Tibial nerve (tissue), 4 donors: ENCODE measurements at regions not wholly inside any gene's neighbourhood (a gene's known extent, or its start where the extent isn't known, plus 50 kb on each side); places are given as distances from the start of the nearest gene placed in this dataset.
"Not testable (repeated sequence)": the region's sequence is repeated elsewhere in the genome, so short reads cannot be mapped to it uniquely, and the experiment has no call there.

Experiments
- DNase-seq, 2 donors: peaks; one replicate each; pipeline ENCODE4 v3.0.0-alpha.2; 2019; ENCODE audit warnings: low spot score in 2 of 2
- H3K27ac ChIP-seq, 4 donors: fragments of 200-600 bp; sonication (generic) in 3 of 4; one replicate each; pipeline ENCODE4 v1.5.1; 2017 to 2019; ENCODE audit warnings: mild to moderate bottlenecking in 1 of 4
- H3K27me3 ChIP-seq, 2 donors: fragments of 200-600 bp; sonication (generic) in 1 of 2; one replicate each; pipeline versions ENCODE4 v1.5.1 to v1.6.0; 2017 to 2019
- H3K36me3 ChIP-seq, 3 donors: fragments of 200-600 bp; sonication (generic); one replicate each; pipeline ENCODE4 v1.5.1; 2018 to 2019
- H3K4me1 ChIP-seq, 4 donors: fragments of 200-600 bp; sonication (generic) in 3 of 4; one replicate each; pipeline ENCODE4 v1.5.1; 2017 to 2019
- H3K4me3 ChIP-seq, 4 donors: fragments of 200-600 bp; sonication (generic) in 3 of 4; one replicate each; pipeline ENCODE4 v1.5.1; 2017 to 2019; ENCODE audit warnings: mild to moderate bottlenecking in 1 of 4, moderate library complexity in 1 of 4
- H3K9me3 ChIP-seq, 4 donors: fragments of 200-600 bp; sonication (generic) in 3 of 4; one replicate each; pipeline ENCODE4 v1.5.1; 2017 to 2019
- EP300 ChIP-seq, 2 donors: sonication (generic); formaldehyde crosslinking; IDR thresholded peaks; one replicate each; pipeline ENCODE4 v1.6.1; 2017; ENCODE audit warnings: antibody characterized with exemption in 2 of 2, mild to moderate bottlenecking in 1 of 2
- POLR2A ChIP-seq, 2 donors: fragments of 450-650 bp; IDR thresholded peaks; one replicate each; pipeline ENCODE4 v1.6.1; 2017; ENCODE audit warnings: antibody characterized with exemption in 2 of 2, mild to moderate bottlenecking in 2 of 2, moderate library complexity in 2 of 2
- WGBS, 2 donors: methylation state at CpG; one replicate each; pipeline ENCODE4 v1.1.5; 2018; 5-methylcytosine and 5-hydroxymethylcytosine counted together
- TF ChIP-seq, protein P1 (sequence below), 5 experiments: fragments of 200-600 bp in 3 of 5; fragments of 450-650 bp in 2 of 5; sonication (generic) in 3 of 5; IDR thresholded peaks; one replicate each; pipeline ENCODE4 v1.5.1; 2016 to 2019; ENCODE audit warnings: antibody characterized with exemption in 5 of 5, mild to moderate bottlenecking in 3 of 5, moderate library complexity in 2 of 5

DNA sequence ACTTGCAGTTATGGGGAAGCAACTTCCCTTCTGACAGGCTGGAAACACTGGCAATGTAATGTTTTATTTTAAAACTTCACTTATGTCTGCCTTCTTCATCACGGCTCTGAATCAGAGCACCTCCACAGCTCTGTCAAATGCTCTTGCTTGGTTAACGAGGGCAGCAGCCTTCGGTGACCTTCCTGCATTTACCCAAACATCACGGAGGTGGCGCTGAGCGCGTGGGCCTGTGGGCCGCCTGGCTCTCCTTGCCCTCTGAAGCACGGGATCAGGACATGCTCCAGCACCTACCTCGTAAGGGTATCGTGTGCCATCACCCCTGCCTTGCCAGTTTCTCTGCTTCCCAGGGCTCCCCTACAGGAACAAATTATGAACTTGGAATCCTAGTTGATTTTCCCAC, 310.0 kb downstream of the TEX29 start:
- H3K9me3 ChIP-seq: no peaks in the 10 kb centered on the region
- no peak overlapping the region for H3K27ac ChIP-seq
- TF ChIP-seq POLR2A (IDR thresholded peaks at IDR 0.05) (no peak), EP300 (IDR thresholded peaks at IDR 0.05) (no peak)
- TF ChIP-seq, protein P1, sequence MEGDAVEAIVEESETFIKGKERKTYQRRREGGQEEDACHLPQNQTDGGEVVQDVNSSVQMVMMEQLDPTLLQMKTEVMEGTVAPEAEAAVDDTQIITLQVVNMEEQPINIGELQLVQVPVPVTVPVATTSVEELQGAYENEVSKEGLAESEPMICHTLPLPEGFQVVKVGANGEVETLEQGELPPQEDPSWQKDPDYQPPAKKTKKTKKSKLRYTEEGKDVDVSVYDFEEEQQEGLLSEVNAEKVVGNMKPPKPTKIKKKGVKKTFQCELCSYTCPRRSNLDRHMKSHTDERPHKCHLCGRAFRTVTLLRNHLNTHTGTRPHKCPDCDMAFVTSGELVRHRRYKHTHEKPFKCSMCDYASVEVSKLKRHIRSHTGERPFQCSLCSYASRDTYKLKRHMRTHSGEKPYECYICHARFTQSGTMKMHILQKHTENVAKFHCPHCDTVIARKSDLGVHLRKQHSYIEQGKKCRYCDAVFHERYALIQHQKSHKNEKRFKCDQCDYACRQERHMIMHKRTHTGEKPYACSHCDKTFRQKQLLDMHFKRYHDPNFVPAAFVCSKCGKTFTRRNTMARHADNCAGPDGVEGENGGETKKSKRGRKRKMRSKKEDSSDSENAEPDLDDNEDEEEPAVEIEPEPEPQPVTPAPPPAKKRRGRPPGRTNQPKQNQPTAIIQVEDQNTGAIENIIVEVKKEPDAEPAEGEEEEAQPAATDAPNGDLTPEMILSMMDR (IDR thresholded peaks at IDR 0.05): no peak
- WGBS, 2 donors: 57 to 68% methylated on average over 11 of the region's 11 CpGs
- DNase-seq: no peak
- H3K36me3 ChIP-seq: no peaks in the 10 kb centered on the region
- H3K4me3 ChIP-seq: no peak overlapping the region
- H3K27me3 ChIP-seq: no peaks in the 10 kb centered on the region
- no peaks in the 10 kb centered on the region for H3K4me1 ChIP-seq

DNA sequence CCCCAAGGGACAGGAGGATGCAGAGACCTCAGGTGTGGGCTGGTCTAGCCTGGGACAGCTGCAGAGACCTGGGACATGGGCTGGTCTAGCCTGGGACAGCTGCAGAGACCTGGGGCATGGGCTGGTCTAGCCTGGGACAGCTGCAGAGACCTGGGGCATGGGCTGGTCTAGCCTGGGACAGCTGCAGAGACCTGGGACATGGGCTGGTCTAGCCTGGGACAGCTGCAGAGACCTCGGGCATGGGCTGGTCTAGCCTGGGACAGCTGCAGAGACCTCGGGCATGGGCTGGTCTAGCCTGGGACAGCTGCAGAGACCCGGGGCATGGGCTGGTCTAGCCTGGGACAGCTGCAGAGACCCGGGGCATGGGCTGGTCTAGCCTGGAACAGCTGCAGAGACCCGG, 310.8 kb downstream of the TEX29 start:
- H3K9me3 ChIP-seq, H3K27me3 ChIP-seq, H3K4me3 ChIP-seq, H3K27ac ChIP-seq, H3K4me1 ChIP-seq, DNase-seq, H3K36me3 ChIP-seq: not testable (repeated sequence)
- WGBS, 2 donors: 63 to 69% methylated on average over 4 of the region's 5 CpGs

DNA sequence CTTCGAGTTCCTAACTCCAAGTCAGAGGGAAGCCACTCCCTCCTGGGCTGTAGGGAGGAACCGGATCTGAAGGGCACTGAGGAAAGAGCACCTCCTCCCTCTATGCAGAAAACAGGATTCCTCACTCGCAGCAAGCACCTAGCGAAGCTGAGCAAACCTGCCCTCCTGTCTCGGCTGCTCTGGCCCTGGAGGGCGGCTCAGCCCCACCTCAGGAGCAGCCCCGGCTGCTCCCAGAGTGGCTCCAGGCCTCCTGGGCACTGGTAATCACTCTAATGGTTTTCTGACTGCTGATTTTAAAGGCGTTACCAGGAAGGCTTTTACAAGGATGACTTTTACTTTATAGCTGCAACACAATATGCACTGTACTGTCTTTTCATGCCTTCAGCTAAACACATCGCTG, 312.5 kb downstream of the TEX29 start:
- no peaks in the 10 kb centered on the region for H3K27me3 ChIP-seq
- no peak for DNase-seq
- no peak for TF ChIP-seq POLR2A (IDR thresholded peaks at IDR 0.05)
- no peak for TF ChIP-seq EP300 (IDR thresholded peaks at IDR 0.05)
- TF ChIP-seq, protein P1 (IDR thresholded peaks at IDR 0.05): no peak
- no peak overlapping the region for H3K4me3 ChIP-seq
- no peaks in the 10 kb centered on the region for H3K4me1 ChIP-seq
- H3K27ac ChIP-seq: no peak overlapping the region
- H3K36me3 ChIP-seq: no peaks in the 10 kb centered on the region
- WGBS, 2 donors: 36% methylated on average over 9 of the region's 9 CpGs
- H3K9me3 ChIP-seq: no peaks in the 10 kb centered on the region

DNA sequence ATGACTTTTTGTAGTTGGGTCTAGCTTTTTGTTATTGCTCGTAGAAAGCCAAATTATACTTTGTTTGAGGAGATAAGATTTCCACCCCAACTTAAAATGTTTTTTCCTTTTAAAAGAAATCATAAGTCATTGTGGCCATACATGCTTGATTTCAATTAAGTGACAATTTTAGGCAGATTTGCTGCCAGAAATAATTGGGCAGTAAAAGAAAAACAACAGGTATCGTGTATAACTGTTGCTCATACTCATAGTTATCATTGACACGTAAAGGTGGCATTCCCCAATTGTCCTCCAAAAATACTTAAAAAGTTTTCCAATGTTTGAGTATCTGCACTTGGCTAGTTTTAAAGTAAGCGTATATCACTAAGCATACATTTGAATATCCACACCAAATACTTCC, 313.0 kb downstream of the TEX29 start:
- DNase-seq: no peak
- Histone ChIP-seq H3K36me3 (no peaks in the 10 kb centered on the region), H3K4me1 (no peaks in the 10 kb centered on the region), H3K27me3 (no peaks in the 10 kb centered on the region), H3K27ac (no peak overlapping the region), H3K9me3 (no peaks in the 10 kb centered on the region), H3K4me3 (no peak overlapping the region)
- TF ChIP-seq, protein P1 (IDR thresholded peaks at IDR 0.05): no peak
- no peak for TF ChIP-seq POLR2A (IDR thresholded peaks at IDR 0.05)
- no peak for TF ChIP-seq EP300 (IDR thresholded peaks at IDR 0.05)
- 83 to 84% methylated on average over 4 of the region's 4 CpGs for WGBS, 2 donors

DNA sequence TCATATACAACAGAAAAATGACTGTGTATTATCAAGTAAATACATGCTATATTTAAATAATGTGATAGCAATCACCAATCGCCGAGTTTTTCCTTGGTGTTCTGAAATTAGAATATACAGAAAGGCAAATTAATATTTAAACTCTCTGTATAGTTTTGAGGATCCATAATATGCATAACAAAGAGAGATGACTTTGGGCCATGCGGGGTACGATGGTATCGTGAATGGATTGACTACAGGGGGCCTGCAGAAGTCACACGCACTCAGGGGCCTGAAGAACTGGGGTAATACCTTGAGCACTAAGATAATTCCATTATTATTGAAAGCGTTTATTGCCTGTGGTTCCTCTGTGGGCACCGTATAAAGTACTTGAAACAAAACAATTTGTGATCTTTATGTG, 314.0 kb downstream of the TEX29 start:
- Histone ChIP-seq H3K36me3 (no peaks in the 10 kb centered on the region), H3K27me3 (no peaks in the 10 kb centered on the region)
- 74 to 81% methylated on average over 8 of the region's 8 CpGs for WGBS, 2 donors

More for the DNA sequence above, 314.0 kb downstream of the TEX29 start:
- H3K9me3 ChIP-seq: no peaks in the 10 kb centered on the region
- no peak for DNase-seq
- no peak overlapping the region for H3K27ac ChIP-seq
- TF ChIP-seq, protein P1 (IDR thresholded peaks at IDR 0.05): no peak
- TF ChIP-seq POLR2A (IDR thresholded peaks at IDR 0.05) (no peak), EP300 (IDR thresholded peaks at IDR 0.05) (no peak)
- no peaks in the 10 kb centered on the region for H3K4me1 ChIP-seq
- H3K4me3 ChIP-seq: no peak overlapping the region
